ENCODE measurements at regions not wholly inside any gene's neighbourhood (a gene's known extent, or its start where the extent isn't known, plus 50 kb on each side); places are given as distances from the start of the nearest gene placed in this dataset.

DNA sequence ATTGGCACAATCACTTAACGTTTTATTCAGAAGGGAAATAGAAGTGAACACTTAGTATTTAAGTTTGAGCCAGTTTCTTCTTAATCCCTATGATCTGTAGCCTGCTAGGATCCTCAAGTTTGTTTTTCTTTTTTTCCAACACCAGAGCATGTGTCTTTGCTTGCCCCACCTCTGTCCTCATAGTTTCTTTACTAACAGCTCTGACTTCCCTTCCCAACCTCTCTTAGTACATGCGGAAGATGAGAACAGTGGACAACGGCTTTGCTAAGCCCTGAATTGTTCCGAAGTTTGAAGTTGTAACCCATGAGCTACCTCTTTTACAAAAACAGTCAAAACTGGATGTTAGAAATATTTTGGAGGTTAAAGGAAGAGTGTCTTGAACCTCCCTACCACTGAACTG lies 61.7 kb upstream of the TAF11L2 start:
- no peaks in the 10 kb centered on the region for H3K36me3 ChIP-seq
- H3K27ac ChIP-seq, result peak overlapping the region; percentile 63 to 70
- 41% methylated on average over 4 of the region's 4 CpGs for WGBS
- no peak for DNase-seq (ENCODE audit: low spot score)
- H3K9me3 ChIP-seq, result no peaks in the 10 kb centered on the region
- peak overlapping the region in 1 of 2 donors; percentile 24 for H3K4me3 ChIP-seq
- H3K4me1 ChIP-seq (replicated peaks), result no peaks in the 10 kb centered on the region
- no peaks in the 10 kb centered on the region for H3K27me3 ChIP-seq (replicated peaks; ENCODE audit: insufficient read depth)
- TF ChIP-seq POLR2A (IDR thresholded peaks at IDR 0.05), result no peak
- TF ChIP-seq, protein P1, sequence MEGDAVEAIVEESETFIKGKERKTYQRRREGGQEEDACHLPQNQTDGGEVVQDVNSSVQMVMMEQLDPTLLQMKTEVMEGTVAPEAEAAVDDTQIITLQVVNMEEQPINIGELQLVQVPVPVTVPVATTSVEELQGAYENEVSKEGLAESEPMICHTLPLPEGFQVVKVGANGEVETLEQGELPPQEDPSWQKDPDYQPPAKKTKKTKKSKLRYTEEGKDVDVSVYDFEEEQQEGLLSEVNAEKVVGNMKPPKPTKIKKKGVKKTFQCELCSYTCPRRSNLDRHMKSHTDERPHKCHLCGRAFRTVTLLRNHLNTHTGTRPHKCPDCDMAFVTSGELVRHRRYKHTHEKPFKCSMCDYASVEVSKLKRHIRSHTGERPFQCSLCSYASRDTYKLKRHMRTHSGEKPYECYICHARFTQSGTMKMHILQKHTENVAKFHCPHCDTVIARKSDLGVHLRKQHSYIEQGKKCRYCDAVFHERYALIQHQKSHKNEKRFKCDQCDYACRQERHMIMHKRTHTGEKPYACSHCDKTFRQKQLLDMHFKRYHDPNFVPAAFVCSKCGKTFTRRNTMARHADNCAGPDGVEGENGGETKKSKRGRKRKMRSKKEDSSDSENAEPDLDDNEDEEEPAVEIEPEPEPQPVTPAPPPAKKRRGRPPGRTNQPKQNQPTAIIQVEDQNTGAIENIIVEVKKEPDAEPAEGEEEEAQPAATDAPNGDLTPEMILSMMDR (IDR thresholded peaks at IDR 0.05), result no peak
- intact Hi-C loops (cut with DNase I), result no loop called here

DNA sequence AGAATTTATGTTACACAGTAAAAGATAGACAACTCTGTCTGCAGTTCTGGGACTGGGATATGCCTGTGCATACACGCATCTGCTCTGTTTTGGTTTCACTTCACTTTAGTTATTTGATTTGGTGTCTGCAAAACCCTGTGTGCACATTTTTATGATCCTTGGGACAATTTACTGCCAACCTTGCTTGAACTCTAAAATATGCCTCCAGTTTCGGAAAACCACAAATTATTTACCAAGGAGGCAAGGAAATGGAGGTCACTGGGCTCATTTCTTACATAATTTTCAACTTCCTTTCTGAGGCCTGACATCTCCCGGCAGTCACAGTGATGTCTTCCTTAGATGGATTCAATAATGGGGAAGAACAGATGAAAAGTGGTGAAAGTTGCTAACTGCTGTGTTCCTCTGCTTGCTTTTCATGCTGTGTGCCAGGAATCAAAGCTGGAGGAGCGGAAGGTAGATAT lies 61.2 kb upstream of the TAF11L2 start:
- 17% methylated on average over 4 of the region's 4 CpGs for WGBS
- TF ChIP-seq, protein P1 (IDR thresholded peaks at IDR 0.05), result no peak
- peak; percentile 16 for TF ChIP-seq POLR2AphosphoS5 (IDR thresholded peaks at IDR 0.05)
- no peaks in the 10 kb centered on the region for H3K27me3 ChIP-seq (replicated peaks; ENCODE audit: insufficient read depth)
- intact Hi-C loops (cut with DNase I), result no loop called here
- no peaks in the 10 kb centered on the region for H3K36me3 ChIP-seq
- H3K27ac ChIP-seq, result peak overlapping the region; percentile 63 to 70
- no peaks in the 10 kb centered on the region for H3K4me1 ChIP-seq (replicated peaks)
- DNase-seq (ENCODE audit: low spot score), result no peak
- H3K9me3 ChIP-seq, result no peaks in the 10 kb centered on the region
- H3K4me3 ChIP-seq, result peak overlapping the region in 1 of 2 donors; percentile 24

DNA sequence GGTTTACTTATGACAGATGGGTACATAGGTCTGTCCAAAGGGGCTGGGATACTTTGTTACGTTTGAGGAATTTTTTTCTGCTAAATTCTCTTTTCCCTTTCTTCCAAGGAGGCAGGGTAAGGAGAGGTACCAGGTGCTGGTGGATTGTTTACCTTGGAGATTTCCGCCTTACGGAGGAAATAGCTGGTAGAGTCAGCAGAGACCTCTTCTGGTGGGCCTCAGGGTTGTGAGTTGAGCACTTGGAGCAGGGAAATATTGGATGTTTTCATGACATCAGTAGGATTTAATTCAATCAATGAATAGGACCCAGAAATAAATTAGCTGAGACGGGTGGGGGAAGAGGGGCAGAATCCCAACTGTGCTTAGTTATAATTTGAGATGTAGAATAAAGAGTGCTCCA lies 60.0 kb upstream of the TAF11L2 start:
- TF ChIP-seq POLR2A (IDR thresholded peaks at IDR 0.05) (no peak), POLR2AphosphoS5 (IDR thresholded peaks at IDR 0.05) (no peak)
- TF ChIP-seq, protein P1 (IDR thresholded peaks at IDR 0.05), result no peak
- H3K9me3 ChIP-seq, result no peaks in the 10 kb centered on the region
- intact Hi-C loops (cut with DNase I), result no loop called here
- no peaks in the 10 kb centered on the region for H3K4me1 ChIP-seq (replicated peaks)
- 97% methylated on average over 4 of the region's 4 CpGs for WGBS
- H3K36me3 ChIP-seq, result no peaks in the 10 kb centered on the region
- no peak overlapping the region for H3K4me3 ChIP-seq
- DNase-seq (ENCODE audit: low spot score), result no peak
- no peak overlapping the region for H3K27ac ChIP-seq
- H3K27me3 ChIP-seq (replicated peaks; ENCODE audit: insufficient read depth), result no peaks in the 10 kb centered on the region

DNA sequence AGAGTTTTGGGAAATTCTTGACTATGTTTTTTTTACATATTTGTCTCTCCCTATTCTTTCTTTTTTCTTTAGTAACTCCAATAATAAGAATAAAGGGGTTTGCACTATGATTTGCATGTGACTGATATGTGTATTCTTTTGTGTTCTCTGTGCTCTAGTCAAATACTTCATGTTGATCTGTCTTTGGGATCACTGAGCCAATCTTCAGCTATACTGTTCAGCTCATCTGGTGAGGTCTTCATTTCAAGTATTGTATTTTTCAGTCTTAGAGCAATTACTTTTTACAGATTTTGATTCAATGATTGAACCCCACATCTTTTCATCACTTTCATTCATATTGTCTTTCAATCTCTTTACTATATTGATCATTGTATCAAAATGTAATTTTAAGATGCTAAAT lies 58.1 kb upstream of the TAF11L2 start:
- Histone ChIP-seq H3K4me1 (replicated peaks) (no peaks in the 10 kb centered on the region), H3K4me3 (no peak overlapping the region), H3K36me3 (no peaks in the 10 kb centered on the region), H3K9me3 (no peaks in the 10 kb centered on the region), H3K27ac (no peak overlapping the region), H3K27me3 (replicated peaks; ENCODE audit: insufficient read depth) (no peaks in the 10 kb centered on the region)
- no peak for DNase-seq (ENCODE audit: low spot score)
- no peak for TF ChIP-seq POLR2AphosphoS5 (IDR thresholded peaks at IDR 0.05)
- TF ChIP-seq, protein P1 (IDR thresholded peaks at IDR 0.05), result no peak
- no peak for TF ChIP-seq POLR2A (IDR thresholded peaks at IDR 0.05)
- intact Hi-C loops (cut with DNase I), result no loop called here

DNA sequence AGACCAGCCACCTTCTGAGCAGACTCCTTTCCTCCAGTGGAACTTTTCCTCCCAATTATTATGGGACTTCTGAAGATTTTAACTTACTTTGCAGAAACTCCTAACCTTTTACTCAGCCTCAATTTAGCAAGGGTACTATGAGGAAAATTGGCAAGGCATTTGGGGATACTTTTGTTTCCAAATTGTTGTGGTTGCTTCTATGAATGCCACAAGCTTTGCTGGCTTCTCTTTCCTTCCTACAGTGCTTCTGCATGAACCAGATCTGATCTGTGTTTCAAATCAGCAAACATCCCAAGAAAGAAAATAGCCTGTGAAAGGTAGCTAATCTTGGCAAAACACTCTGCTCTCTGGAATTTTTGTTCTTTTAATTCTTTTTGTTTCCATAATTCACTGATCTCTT lies 57.3 kb upstream of the TAF11L2 start:
- H3K9me3 ChIP-seq, result no peaks in the 10 kb centered on the region
- TF ChIP-seq, protein P1 (IDR thresholded peaks at IDR 0.05), result no peak
- no peak for TF ChIP-seq POLR2A (IDR thresholded peaks at IDR 0.05)
- TF ChIP-seq POLR2AphosphoS5 (IDR thresholded peaks at IDR 0.05), result no peak
- no peaks in the 10 kb centered on the region for H3K4me1 ChIP-seq (replicated peaks)
- no peaks in the 10 kb centered on the region for H3K36me3 ChIP-seq
- intact Hi-C loops (cut with DNase I), result no loop called here
- H3K27me3 ChIP-seq (replicated peaks; ENCODE audit: insufficient read depth), result no peaks in the 10 kb centered on the region
- no peak overlapping the region for H3K27ac ChIP-seq
- H3K4me3 ChIP-seq, result no peak overlapping the region
- DNase-seq (ENCODE audit: low spot score), result no peak

Data from prostate gland (tissue), 2 donors.